ENCODE measurements at regions not wholly inside any gene's neighbourhood (a gene's known extent, or its start where the extent isn't known, plus 50 kb on each side); places are given as distances from the start of the nearest gene placed in this dataset.

- TF ChIP-seq CTCF (IDR thresholded peaks at IDR 0.05) (no peak), POLR2A (IDR thresholded peaks at IDR 0.05) (no peak)
Observed at GRCh38 chr3:94645790-94646189, 582.9 kb downstream of the NSUN3 start.

Data from body of pancreas (tissue), 4 donors.